GM18870 (cell line): ENCODE measurements at regions not wholly inside any gene's neighbourhood (a gene's known extent, or its start where the extent isn't known, plus 50 kb on each side); places are given as distances from the start of the nearest gene placed in this dataset.
"Not testable (repeated sequence)": the region's sequence is repeated elsewhere in the genome, so short reads cannot be mapped to it uniquely, and the experiment has no call there.

ENCODE experiments used
- ATAC-seq: cut with Tn5 transposase; IDR thresholded peaks from one replicate; pipeline ENCODE4 v1.9.1; 2021; ENCODE audit warnings: moderate library complexity; ENCODE audit not compliant: unreplicated experiment

- ATAC-seq: no peak
These were observed 241.7 kb downstream of the SETD4 start for GRCh38 chr21:35818597-35818996.

- ATAC-seq: no peak
These were observed 245.3 kb downstream of the SETD4 start for GRCh38 chr21:35814858-35815619.

- ATAC-seq: no peak
These were observed 247.6 kb downstream of the SETD4 start for GRCh38 chr21:35812679-35813078.

- no peak for ATAC-seq
These were observed 249.0 kb downstream of the SETD4 start for GRCh38 chr21:35811191-35811806.

- ATAC-seq: no peak
These were observed 249.8 kb downstream of the SETD4 start for GRCh38 chr21:35810431-35810970.

- no peak for ATAC-seq
These were observed 258.9 kb downstream of the SETD4 start for GRCh38 chr21:35801391-35801790.

- not testable (repeated sequence) for ATAC-seq
These were observed 259.4 kb downstream of the SETD4 start for GRCh38 chr21:35800796-35801385.

GRCh38 chr21:35796844-35797243 lies 263.5 kb downstream of the SETD4 start:
- no peak for ATAC-seq

GRCh38 chr21:35794527-35794926 lies 265.8 kb downstream of the SETD4 start:
- not testable (repeated sequence) for ATAC-seq

GRCh38 chr21:35792569-35793305 lies 267.6 kb downstream of the SETD4 start:
- no peak for ATAC-seq

GRCh38 chr21:35791541-35792325 lies 268.6 kb downstream of the SETD4 start:
- no peak for ATAC-seq

GRCh38 chr21:35783721-35784120 lies 276.6 kb downstream of the SETD4 start:
- no peak for ATAC-seq

- no peak for ATAC-seq
These were observed 277.7 kb downstream of the SETD4 start for GRCh38 chr21:35782667-35783066.

GRCh38 chr21:35780983-35781382 lies 279.3 kb downstream of the SETD4 start:
- no peak for ATAC-seq

GRCh38 chr21:35779690-35780570 lies 280.4 kb downstream of the SETD4 start:
- no peak for ATAC-seq

GRCh38 chr21:35779167-35779566 lies 281.2 kb downstream of the SETD4 start:
- no peak for ATAC-seq

GRCh38 chr21:35777081-35777480 lies 283.2 kb downstream of the SETD4 start:
- ATAC-seq: no peak

- no peak for ATAC-seq
These were observed 284.4 kb downstream of the SETD4 start for GRCh38 chr21:35775778-35776544.
